IMR-90 (cell line): ENCODE measurements at regions not wholly inside any gene's neighbourhood (a gene's known extent, or its start where the extent isn't known, plus 50 kb on each side); places are given as distances from the start of the nearest gene placed in this dataset.

Experiments used
- ATAC-seq: fragments of 200-7000 bp; cut with Tn5 transposase; 2 replicates; pipeline ENCODE4 v1.9.1; 2020; ENCODE audit warnings: low read depth, mild to moderate bottlenecking, moderate library complexity
- BruUV-seq: library from RNA; stranded (reverse); fragments of 400-500 nt; replicated peaks from 2 replicates; lab custom pipeline; 2021; lab: Mats Ljungman, UMichigan
- CTCF ChIA-PET: fragments of 300-600 bp; formaldehyde crosslinking; extraction: SDS; loops from one replicate; lab custom pipeline; 2021; ENCODE audit warnings: antibody characterized with exemption; lab: Yijun Ruan, JAX
- POLR2A ChIA-PET: fragments of 300-600 bp; sonication (Branson Sonifier 250); formaldehyde crosslinking; loops from one replicate; lab custom pipeline; 2022; ENCODE audit warnings: antibody characterized with exemption; ENCODE audit not compliant: unreplicated experiment; lab: Charles Lee
- DNase-seq: peaks from one replicate; pipeline ENCODE4 v3.0.0; 2013
- H2AFZ ChIP-seq: replicated peaks from 2 replicates; pipeline ENCODE3; 2013; ENCODE audit warnings: low read length, mild to moderate bottlenecking; ENCODE audit not compliant: poor library complexity
- H2AK5ac ChIP-seq: 2 replicates; pipeline ENCODE4 v1.6.1; 2013; ENCODE audit warnings: low read depth, low read length, inconsistent platforms
- H2AK9ac ChIP-seq: replicated peaks from 2 replicates; pipeline ENCODE3; 2013; ENCODE audit warnings: mild to moderate bottlenecking, low read depth, low read length, moderate library complexity; ENCODE audit not compliant: poor library complexity
- H2BK120ac ChIP-seq: 2 replicates; pipeline ENCODE4 v1.6.1; 2013; ENCODE audit warnings: low read depth, low read length, inconsistent platforms
- H2BK15ac ChIP-seq: 3 replicates; pipeline ENCODE4 v1.6.1; 2013; ENCODE audit warnings: low read depth, low read length, inconsistent platforms
- H2BK20ac ChIP-seq: 2 replicates; pipeline ENCODE4 v1.6.1; 2013; ENCODE audit warnings: low read depth, mild to moderate bottlenecking, inconsistent platforms, low read length, moderate library complexity
- H2BK5ac ChIP-seq: 2 replicates; pipeline ENCODE4 v1.6.1; 2013; ENCODE audit warnings: mild to moderate bottlenecking, low read depth, low read length, inconsistent platforms; ENCODE audit not compliant: poor library complexity, severe bottlenecking
- H3K14ac ChIP-seq: replicated peaks from 2 replicates; pipeline ENCODE4 v1.6.1; 2013; ENCODE audit warnings: low read depth, low read length, inconsistent platforms
- H3K18ac ChIP-seq: 2 replicates; pipeline ENCODE4 v1.6.1; 2013; ENCODE audit warnings: low read depth, low read length, control low read depth
- H3K23ac ChIP-seq: 2 replicates; pipeline ENCODE4 v1.6.1; 2013; ENCODE audit warnings: low read depth, low read length, inconsistent platforms
- H3K27ac ChIP-seq: 2 replicates; pipeline ENCODE4 v1.5.1; 2013; ENCODE audit warnings: mild to moderate bottlenecking, control low read depth, low read length; ENCODE audit not compliant: insufficient read depth
- H3K27me3 ChIP-seq: 2 replicates; pipeline ENCODE4 v1.6.1; 2013; ENCODE audit warnings: low read length; ENCODE audit not compliant: control insufficient read depth, insufficient read depth
- H3K36me3 ChIP-seq: 2 replicates; pipeline ENCODE4 v1.6.1; 2013; ENCODE audit warnings: low read length, mixed read lengths; ENCODE audit not compliant: control insufficient read depth, insufficient read depth
- H3K4ac ChIP-seq: 2 replicates; pipeline ENCODE4 v1.6.1; 2013; ENCODE audit warnings: low read depth, low read length, inconsistent platforms
- H3K4me1 ChIP-seq: 2 replicates; pipeline ENCODE4 v1.6.1; 2013; ENCODE audit warnings: low read length, mixed read lengths; ENCODE audit not compliant: control insufficient read depth, insufficient read depth
- H3K4me2 ChIP-seq: 2 replicates; pipeline ENCODE4 v1.6.1; 2013; ENCODE audit warnings: low read depth, mild to moderate bottlenecking, control low read depth, low read length, moderate library complexity
- H3K4me3 ChIP-seq: 2 replicates; pipeline ENCODE4 v1.5.1; 2013; ENCODE audit warnings: low read depth, mild to moderate bottlenecking, control low read depth, low read length, moderate library complexity; ENCODE audit not compliant: insufficient read depth
- H3K56ac ChIP-seq: 2 replicates; pipeline ENCODE4 v1.6.1; 2013; ENCODE audit warnings: low read length, inconsistent platforms; ENCODE audit not compliant: insufficient read depth; ENCODE audit errors: extremely low read depth
- H3K79me1 ChIP-seq, 2 experiments: 2 replicates each; pipeline ENCODE4 v1.6.1; 2013; ENCODE audit warnings: low read length in 2 of 2, inconsistent platforms in 1 of 2, low read depth in 1 of 2
- H3K9ac ChIP-seq: 2 replicates; pipeline ENCODE4 v1.6.1; 2013; ENCODE audit warnings: low read depth, low read length, control low read depth
- H3K9me1 ChIP-seq: 2 replicates; pipeline ENCODE4 v1.6.1; 2013; ENCODE audit warnings: low read length, inconsistent platforms; ENCODE audit not compliant: insufficient read depth
- H3K9me3 ChIP-seq: 2 replicates; pipeline ENCODE4 v1.6.1; 2013; ENCODE audit warnings: low read length; ENCODE audit not compliant: control insufficient read depth, insufficient read depth
- H4K20me1 ChIP-seq: 2 replicates; pipeline ENCODE4 v1.6.1; 2013; ENCODE audit warnings: low read length, inconsistent platforms; ENCODE audit not compliant: insufficient read depth
- H4K5ac ChIP-seq: 2 replicates; pipeline ENCODE4 v1.6.1; 2013; ENCODE audit warnings: mild to moderate bottlenecking, low read depth, low read length, control low read depth
- H4K8ac ChIP-seq, 2 experiments: 2 replicates each; pipeline ENCODE4 v1.6.1; 2013; ENCODE audit warnings: low read depth in 2 of 2, low read length in 2 of 2, control low read depth in 1 of 2, inconsistent platforms in 1 of 2
- H4K91ac ChIP-seq: 2 replicates; pipeline ENCODE4 v1.6.1; 2013; ENCODE audit warnings: low read depth, low read length, inconsistent platforms; ENCODE audit not compliant: insufficient read depth
- CEBPB ChIP-seq: IDR thresholded peaks from 2 replicates; pipeline ENCODE4 v1.6.1; 2012; ENCODE audit warnings: low read depth, low read length, improper control_type of control experiment
- ELK1 ChIP-seq: fragments of 150-350 bp; IDR thresholded peaks from 2 replicates; pipeline ENCODE4 v1.6.1; 2016; ENCODE audit warnings: low read depth, mild to moderate bottlenecking, low read length, moderate library complexity, borderline replicate concordance
- MAZ ChIP-seq: IDR thresholded peaks from 2 replicates; pipeline ENCODE4 v1.6.1; 2012; ENCODE audit warnings: low read depth, mild to moderate bottlenecking, low read length, improper control_type of control experiment, moderate library complexity, borderline replicate concordance
- MXI1 ChIP-seq: IDR thresholded peaks from 2 replicates; pipeline ENCODE4 v1.6.1; 2012; ENCODE audit warnings: low read depth, mild to moderate bottlenecking, low read length, moderate library complexity, borderline replicate concordance
- NFE2L2 ChIP-seq: fragments of 150-350 bp; IDR thresholded peaks from 2 replicates; pipeline ENCODE4 v1.6.1; 2016; ENCODE audit warnings: low read depth, mild to moderate bottlenecking, low read length
- RFX5 ChIP-seq: IDR thresholded peaks from 2 replicates; pipeline ENCODE4 v1.8.0; 2012; ENCODE audit warnings: low read depth, mild to moderate bottlenecking, low read length, moderate library complexity
- WGBS, 2 experiments: methylation state at CpG; one replicate each; pipeline versions ENCODE4 v1.1.5 to v1.1.7; 2013; ENCODE audit warnings: missing lambda C conversion rate in 2 of 2; ENCODE audit not compliant: insufficient read length in 1 of 2; ENCODE audit errors: extremely low coverage in 2 of 2; 5-methylcytosine and 5-hydroxymethylcytosine counted together
- dilution Hi-C: fragments of 300-500 bp; cut with HindIII; formaldehyde crosslinking; loops from one replicate; pipeline ENCODE4 v1.14.3; 2018; ENCODE audit warnings: low sequenced_read_pairs; ENCODE audit not compliant: unreplicated experiment
- in situ Hi-C: fragments of 300-500 bp; cut with MboI; formaldehyde crosslinking; loops from 3 replicates; pipeline ENCODE4 v1.14.3; 2019; ENCODE audit warnings: low sequenced_read_pairs, inconsistent platforms, mixed read lengths
- intact Hi-C: fragments of 100-400 bp; cut with micrococcal nuclease; formaldehyde crosslinking; loops from 2 replicates; pipeline ENCODE4 v1.10.0; 2022
- TF ChIP-seq, protein P1 (sequence below): conservative IDR thresholded peaks from 2 replicates; pipeline ENCODE4 v1.5.1; 2012; ENCODE audit warnings: mild to moderate bottlenecking, low read depth, low read length, improper control_type of control experiment

- H2BK5ac ChIP-seq, result no peak overlapping the region
- no peak overlapping the region for H3K18ac ChIP-seq
- no peak overlapping the region for H4K91ac ChIP-seq
- no peak overlapping the region for H3K4me2 ChIP-seq
- DNase-seq (no peak), ATAC-seq (no peak)
- no CpG with 5 or more reads among the region's 1 CpG for WGBS, 2 experiments
- H3K4ac ChIP-seq, result no peak overlapping the region
- H3K9me3 ChIP-seq, result no peaks in the 10 kb centered on the region
- no peak overlapping the region for H2AK5ac ChIP-seq
- no peaks in the 10 kb centered on the region for H3K9me1 ChIP-seq
- no peak overlapping the region for H3K23ac ChIP-seq
- no peak overlapping the region for H3K56ac ChIP-seq
- H3K14ac ChIP-seq, result no peak overlapping the region
- CTCF ChIA-PET, result no interaction called here
- no peak overlapping the region for H2AFZ ChIP-seq
- no peaks in the 10 kb centered on the region for H3K4me1 ChIP-seq
- no peaks in the 10 kb centered on the region for H3K27me3 ChIP-seq
- H2BK20ac ChIP-seq, result no peak overlapping the region
- H3K9ac ChIP-seq, result no peak overlapping the region
- dilution Hi-C loops (no loop called here), intact Hi-C loops (no loop called here), in situ Hi-C loops (no loop called here)
- no peaks in the 10 kb centered on the region for H3K36me3 ChIP-seq
- no peak overlapping the region for H3K4me3 ChIP-seq
- H4K20me1 ChIP-seq, result no peaks in the 10 kb centered on the region
- TF ChIP-seq RFX5 (no peak), MXI1 (no peak), NFE2L2 (no peak), MAZ (no peak), ELK1 (no peak), CEBPB (no peak)
- TF ChIP-seq, protein P1, sequence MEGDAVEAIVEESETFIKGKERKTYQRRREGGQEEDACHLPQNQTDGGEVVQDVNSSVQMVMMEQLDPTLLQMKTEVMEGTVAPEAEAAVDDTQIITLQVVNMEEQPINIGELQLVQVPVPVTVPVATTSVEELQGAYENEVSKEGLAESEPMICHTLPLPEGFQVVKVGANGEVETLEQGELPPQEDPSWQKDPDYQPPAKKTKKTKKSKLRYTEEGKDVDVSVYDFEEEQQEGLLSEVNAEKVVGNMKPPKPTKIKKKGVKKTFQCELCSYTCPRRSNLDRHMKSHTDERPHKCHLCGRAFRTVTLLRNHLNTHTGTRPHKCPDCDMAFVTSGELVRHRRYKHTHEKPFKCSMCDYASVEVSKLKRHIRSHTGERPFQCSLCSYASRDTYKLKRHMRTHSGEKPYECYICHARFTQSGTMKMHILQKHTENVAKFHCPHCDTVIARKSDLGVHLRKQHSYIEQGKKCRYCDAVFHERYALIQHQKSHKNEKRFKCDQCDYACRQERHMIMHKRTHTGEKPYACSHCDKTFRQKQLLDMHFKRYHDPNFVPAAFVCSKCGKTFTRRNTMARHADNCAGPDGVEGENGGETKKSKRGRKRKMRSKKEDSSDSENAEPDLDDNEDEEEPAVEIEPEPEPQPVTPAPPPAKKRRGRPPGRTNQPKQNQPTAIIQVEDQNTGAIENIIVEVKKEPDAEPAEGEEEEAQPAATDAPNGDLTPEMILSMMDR, result no peak
- H3K27ac ChIP-seq, result no peak overlapping the region
- POLR2A ChIA-PET, result no interaction called here
- no peaks in the 10 kb centered on the region for H3K79me1 ChIP-seq
- no TSS peak for BruUV-seq
- no peak overlapping the region for H4K5ac ChIP-seq
- no peak overlapping the region for H2BK120ac ChIP-seq
- no peak overlapping the region for H2AK9ac ChIP-seq
- no peak overlapping the region for H2BK15ac ChIP-seq
- H4K8ac ChIP-seq, result no peak overlapping the region
Observed at GRCh38 chr5:65085516-65085850, 316.8 kb downstream of the CWC27 start.
